ENCODE measurements at regions not wholly inside any gene's neighbourhood (a gene's known extent, or its start where the extent isn't known, plus 50 kb on each side); places are given as distances from the start of the nearest gene placed in this dataset.

GRCh38 chr5:13540168-13540750, 404.2 kb downstream of the DNAH5 start:
- no peak overlapping the region for H3K4me3 ChIP-seq (replicated peaks in 1 of 4; ENCODE audit: control extremely low read depth in 1 of 4, insufficient read depth in 1 of 4, low read depth in 3 of 4, low read length in 4 of 4)
- H3K4me2 ChIP-seq (ENCODE audit: extremely low read depth, insufficient read depth, low read length), result no peak overlapping the region
- H4K20me1 ChIP-seq (ENCODE audit: control insufficient read depth, extremely low read depth, insufficient read depth, low read length), result no peaks in the 10 kb centered on the region
- no peak for DNase-seq (ENCODE audit: low read depth in 2 of 2)
- no peak overlapping the region for H2AFZ ChIP-seq (ENCODE audit: low read length)
- H3K9ac ChIP-seq (ENCODE audit: insufficient read depth, low read length), result no peak overlapping the region
- H3K27me3 ChIP-seq (ENCODE audit: control insufficient read depth, insufficient read depth, low read length), result no peaks in the 10 kb centered on the region
- no peak overlapping the region for H3K27ac ChIP-seq (ENCODE audit: insufficient read depth, low read length)
- H3K36me3 ChIP-seq (ENCODE audit: control insufficient read depth, insufficient read depth, low read length), result no peaks in the 10 kb centered on the region
- no peaks in the 10 kb centered on the region for H3K79me2 ChIP-seq (ENCODE audit: control insufficient read depth, insufficient read depth, low read length)
- no peaks in the 10 kb centered on the region for H3K4me1 ChIP-seq (ENCODE audit: control insufficient read depth, extremely low read depth, insufficient read depth, low read length)
- TF ChIP-seq, protein P1, sequence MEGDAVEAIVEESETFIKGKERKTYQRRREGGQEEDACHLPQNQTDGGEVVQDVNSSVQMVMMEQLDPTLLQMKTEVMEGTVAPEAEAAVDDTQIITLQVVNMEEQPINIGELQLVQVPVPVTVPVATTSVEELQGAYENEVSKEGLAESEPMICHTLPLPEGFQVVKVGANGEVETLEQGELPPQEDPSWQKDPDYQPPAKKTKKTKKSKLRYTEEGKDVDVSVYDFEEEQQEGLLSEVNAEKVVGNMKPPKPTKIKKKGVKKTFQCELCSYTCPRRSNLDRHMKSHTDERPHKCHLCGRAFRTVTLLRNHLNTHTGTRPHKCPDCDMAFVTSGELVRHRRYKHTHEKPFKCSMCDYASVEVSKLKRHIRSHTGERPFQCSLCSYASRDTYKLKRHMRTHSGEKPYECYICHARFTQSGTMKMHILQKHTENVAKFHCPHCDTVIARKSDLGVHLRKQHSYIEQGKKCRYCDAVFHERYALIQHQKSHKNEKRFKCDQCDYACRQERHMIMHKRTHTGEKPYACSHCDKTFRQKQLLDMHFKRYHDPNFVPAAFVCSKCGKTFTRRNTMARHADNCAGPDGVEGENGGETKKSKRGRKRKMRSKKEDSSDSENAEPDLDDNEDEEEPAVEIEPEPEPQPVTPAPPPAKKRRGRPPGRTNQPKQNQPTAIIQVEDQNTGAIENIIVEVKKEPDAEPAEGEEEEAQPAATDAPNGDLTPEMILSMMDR (conservative IDR thresholded peaks at IDR 0.05 in 1 of 2, IDR thresholded peaks at IDR 0.05 in 1 of 2; ENCODE audit: low read depth in 1 of 2, low read length in 2 of 2), result no peak
- TF ChIP-seq EZH2 (IDR thresholded peaks at IDR 0.05; ENCODE audit: low read length, missing control alignments), result no peak
- H3K9me3 ChIP-seq (ENCODE audit: control insufficient read depth, insufficient read depth, low read depth, low read length), result no peaks in the 10 kb centered on the region

- H3K36me3 ChIP-seq (ENCODE audit: control insufficient read depth, insufficient read depth, low read length), result no peaks in the 10 kb centered on the region
- no peak for TF ChIP-seq EZH2 (IDR thresholded peaks at IDR 0.05; ENCODE audit: low read length, missing control alignments)
- TF ChIP-seq, protein P1 (conservative IDR thresholded peaks at IDR 0.05 in 1 of 2, IDR thresholded peaks at IDR 0.05 in 1 of 2; ENCODE audit: low read depth in 1 of 2, low read length in 2 of 2), result no peak
- H3K27ac ChIP-seq (ENCODE audit: insufficient read depth, low read length), result no peak overlapping the region
- no peaks in the 10 kb centered on the region for H3K9me3 ChIP-seq (ENCODE audit: control insufficient read depth, insufficient read depth, low read depth, low read length)
- H3K79me2 ChIP-seq (ENCODE audit: control insufficient read depth, insufficient read depth, low read length), result no peaks in the 10 kb centered on the region
- H3K4me2 ChIP-seq (ENCODE audit: extremely low read depth, insufficient read depth, low read length), result no peak overlapping the region
- H3K4me1 ChIP-seq (ENCODE audit: control insufficient read depth, extremely low read depth, insufficient read depth, low read length), result no peaks in the 10 kb centered on the region
- H4K20me1 ChIP-seq (ENCODE audit: control insufficient read depth, extremely low read depth, insufficient read depth, low read length), result no peaks in the 10 kb centered on the region
- no peak overlapping the region for H2AFZ ChIP-seq (ENCODE audit: low read length)
- no peak for DNase-seq (ENCODE audit: low read depth in 2 of 2)
- H3K9ac ChIP-seq (ENCODE audit: insufficient read depth, low read length), result no peak overlapping the region
- H3K27me3 ChIP-seq (ENCODE audit: control insufficient read depth, insufficient read depth, low read length), result no peaks in the 10 kb centered on the region
- no peak overlapping the region for H3K4me3 ChIP-seq (replicated peaks in 1 of 4; ENCODE audit: control extremely low read depth in 1 of 4, insufficient read depth in 1 of 4, low read depth in 3 of 4, low read length in 4 of 4)
Measured at GRCh38 chr5:13536933-13537332, 407.6 kb downstream of the DNAH5 start.

- no peak for TF ChIP-seq EZH2 (IDR thresholded peaks at IDR 0.05; ENCODE audit: low read length, missing control alignments)
- TF ChIP-seq, protein P1 (conservative IDR thresholded peaks at IDR 0.05 in 1 of 2, IDR thresholded peaks at IDR 0.05 in 1 of 2; ENCODE audit: low read depth in 1 of 2, low read length in 2 of 2), result no peak
- H3K4me2 ChIP-seq (ENCODE audit: extremely low read depth, insufficient read depth, low read length), result no peak overlapping the region
- H3K79me2 ChIP-seq (ENCODE audit: control insufficient read depth, insufficient read depth, low read length), result no peaks in the 10 kb centered on the region
- no peaks in the 10 kb centered on the region for H3K36me3 ChIP-seq (ENCODE audit: control insufficient read depth, insufficient read depth, low read length)
- H3K4me3 ChIP-seq (replicated peaks in 1 of 4; ENCODE audit: control extremely low read depth in 1 of 4, insufficient read depth in 1 of 4, low read depth in 3 of 4, low read length in 4 of 4), result no peak overlapping the region
- DNase-seq (ENCODE audit: low read depth in 2 of 2), result no peak
- H3K9ac ChIP-seq (ENCODE audit: insufficient read depth, low read length), result no peak overlapping the region
- H4K20me1 ChIP-seq (ENCODE audit: control insufficient read depth, extremely low read depth, insufficient read depth, low read length), result no peaks in the 10 kb centered on the region
- no peaks in the 10 kb centered on the region for H3K9me3 ChIP-seq (ENCODE audit: control insufficient read depth, insufficient read depth, low read depth, low read length)
- no peaks in the 10 kb centered on the region for H3K27me3 ChIP-seq (ENCODE audit: control insufficient read depth, insufficient read depth, low read length)
- H2AFZ ChIP-seq (ENCODE audit: low read length), result no peak overlapping the region
- no peaks in the 10 kb centered on the region for H3K4me1 ChIP-seq (ENCODE audit: control insufficient read depth, extremely low read depth, insufficient read depth, low read length)
- no peak overlapping the region for H3K27ac ChIP-seq (ENCODE audit: insufficient read depth, low read length)
Measured at GRCh38 chr5:13533833-13534232, 410.7 kb downstream of the DNAH5 start.

Data from fibroblast of lung (primary cell).